Esophagus squamous epithelium (tissue), 4 donors: ENCODE measurements at regions not wholly inside any gene's neighbourhood (a gene's known extent, or its start where the extent isn't known, plus 50 kb on each side); places are given as distances from the start of the nearest gene placed in this dataset.

Experiments
- POLR2A ChIP-seq, 4 donors: fragments of 450-650 bp; IDR thresholded peaks; one replicate each; pipeline ENCODE4 v1.6.1; 2017; ENCODE audit warnings: antibody characterized with exemption in 4 of 4, mild to moderate bottlenecking in 4 of 4, moderate library complexity in 3 of 4
- TF ChIP-seq, protein P1 (sequence below), 6 experiments: fragments of 450-650 bp in 4 of 6; fragments of 200-600 bp in 2 of 6; sonication (generic) in 2 of 6; IDR thresholded peaks; one replicate each; pipeline ENCODE4 v1.5.1; 2016 to 2019; ENCODE audit warnings: antibody characterized with exemption in 6 of 6, mild to moderate bottlenecking in 4 of 6, moderate library complexity in 4 of 6

DNA sequence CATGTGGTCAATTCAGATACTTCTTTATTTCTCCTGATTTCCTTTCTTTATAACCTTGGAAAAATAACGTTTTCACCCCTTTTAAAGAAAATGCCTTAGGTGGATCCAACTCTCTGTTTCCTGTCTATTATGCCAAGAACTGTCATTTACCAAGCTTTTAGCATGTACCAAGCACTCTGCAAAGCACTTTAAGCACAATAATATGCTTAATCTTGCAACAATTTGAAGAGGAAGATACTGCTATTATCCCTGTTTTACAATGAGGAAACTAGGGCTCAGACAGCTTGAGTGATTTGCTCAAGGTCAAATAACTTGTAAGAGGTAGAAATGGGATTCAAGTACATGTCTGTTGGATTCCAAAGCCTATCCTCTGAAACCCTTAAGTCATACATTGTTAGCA lies 224.8 kb upstream of the IL12B start:
- TF ChIP-seq POLR2A (IDR thresholded peaks at IDR 0.05) = no peak
- TF ChIP-seq, protein P1, sequence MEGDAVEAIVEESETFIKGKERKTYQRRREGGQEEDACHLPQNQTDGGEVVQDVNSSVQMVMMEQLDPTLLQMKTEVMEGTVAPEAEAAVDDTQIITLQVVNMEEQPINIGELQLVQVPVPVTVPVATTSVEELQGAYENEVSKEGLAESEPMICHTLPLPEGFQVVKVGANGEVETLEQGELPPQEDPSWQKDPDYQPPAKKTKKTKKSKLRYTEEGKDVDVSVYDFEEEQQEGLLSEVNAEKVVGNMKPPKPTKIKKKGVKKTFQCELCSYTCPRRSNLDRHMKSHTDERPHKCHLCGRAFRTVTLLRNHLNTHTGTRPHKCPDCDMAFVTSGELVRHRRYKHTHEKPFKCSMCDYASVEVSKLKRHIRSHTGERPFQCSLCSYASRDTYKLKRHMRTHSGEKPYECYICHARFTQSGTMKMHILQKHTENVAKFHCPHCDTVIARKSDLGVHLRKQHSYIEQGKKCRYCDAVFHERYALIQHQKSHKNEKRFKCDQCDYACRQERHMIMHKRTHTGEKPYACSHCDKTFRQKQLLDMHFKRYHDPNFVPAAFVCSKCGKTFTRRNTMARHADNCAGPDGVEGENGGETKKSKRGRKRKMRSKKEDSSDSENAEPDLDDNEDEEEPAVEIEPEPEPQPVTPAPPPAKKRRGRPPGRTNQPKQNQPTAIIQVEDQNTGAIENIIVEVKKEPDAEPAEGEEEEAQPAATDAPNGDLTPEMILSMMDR (IDR thresholded peaks at IDR 0.05) = no peak
